HAP-1 (cell line): ENCODE measurements at regions not wholly inside any gene's neighbourhood (a gene's known extent, or its start where the extent isn't known, plus 50 kb on each side); places are given as distances from the start of the nearest gene placed in this dataset.

Experiments used
- DNase-seq, 2 experiments: peaks; one replicate each; pipeline ENCODE4 v3.0.0-alpha.2; 2016 to 2020; ENCODE audit warnings: low spot score in 2 of 2
- H3K27me3 ChIP-seq: fragments of 250-450 bp; sonication (Bioruptor Pico); 2 replicates; pipeline ENCODE4 v1.5.1; 2020; ENCODE audit warnings: low read depth, mild to moderate bottlenecking, moderate library complexity
- H3K36me3 ChIP-seq: fragments of 250-450 bp; sonication (Bioruptor Pico); replicated peaks from 2 replicates; pipeline ENCODE4 v1.5.1; 2020; ENCODE audit warnings: mild to moderate bottlenecking
- H3K4me1 ChIP-seq: fragments of 250-450 bp; sonication (Bioruptor Pico); 2 replicates; pipeline ENCODE4 v1.5.1; 2020; ENCODE audit warnings: mild to moderate bottlenecking
- H3K4me3 ChIP-seq: fragments of 250-450 bp; sonication (Bioruptor Pico); 2 replicates; pipeline ENCODE4 v1.5.1; 2020; ENCODE audit warnings: mild to moderate bottlenecking, moderate library complexity
- H3K9me3 ChIP-seq: fragments of 250-450 bp; sonication (Bioruptor Pico); 2 replicates; pipeline ENCODE4 v1.5.1; 2020; ENCODE audit warnings: mild to moderate bottlenecking, moderate library complexity
- in situ Hi-C: fragments of 300-500 bp; cut with MboI; formaldehyde crosslinking; loops from 3 replicates; pipeline ENCODE4 v1.14.3; 2020; ENCODE audit warnings: low sequenced_read_pairs, inconsistent platforms, mixed read lengths

- DNase-seq = no peak
- no peak overlapping the region for H3K4me3 ChIP-seq
- no peaks in the 10 kb centered on the region for H3K4me1 ChIP-seq
- no peaks in the 10 kb centered on the region for H3K27me3 ChIP-seq
- H3K9me3 ChIP-seq = no peaks in the 10 kb centered on the region
- in situ Hi-C loops = no loop called here
- H3K36me3 ChIP-seq = no peaks in the 10 kb centered on the region
Measured at GRCh38 chr15:95327661-95328060, 1002.8 kb upstream of the NR2F2 start.

- Histone ChIP-seq H3K27me3 (no peaks in the 10 kb centered on the region), H3K4me3 (no peak overlapping the region), H3K4me1 (no peaks in the 10 kb centered on the region), H3K9me3 (no peaks in the 10 kb centered on the region), H3K36me3 (no peaks in the 10 kb centered on the region)
- in situ Hi-C loops = no loop called here
- no peak for DNase-seq
Measured at GRCh38 chr15:95328559-95328958, 1001.9 kb upstream of the NR2F2 start.

GRCh38 chr15:95329362-95329761 is 1001.1 kb upstream of the NR2F2 start:
- DNase-seq = no peak
- Histone ChIP-seq H3K27me3 (no peaks in the 10 kb centered on the region), H3K4me1 (no peaks in the 10 kb centered on the region), H3K9me3 (no peaks in the 10 kb centered on the region), H3K36me3 (no peaks in the 10 kb centered on the region), H3K4me3 (no peak overlapping the region)
- in situ Hi-C loops = no loop called here

GRCh38 chr15:95341686-95342085 is 988.8 kb upstream of the NR2F2 start:
- Histone ChIP-seq H3K4me1 (no peaks in the 10 kb centered on the region), H3K9me3 (no peaks in the 10 kb centered on the region), H3K4me3 (no peak overlapping the region), H3K27me3 (no peaks in the 10 kb centered on the region), H3K36me3 (no peaks in the 10 kb centered on the region)
- DNase-seq = no peak
- in situ Hi-C loops = no loop called here

- Histone ChIP-seq H3K4me1 (no peaks in the 10 kb centered on the region), H3K36me3 (no peaks in the 10 kb centered on the region), H3K4me3 (no peak overlapping the region), H3K9me3 (no peaks in the 10 kb centered on the region), H3K27me3 (no peaks in the 10 kb centered on the region)
- in situ Hi-C loops = no loop called here
- no peak for DNase-seq
Measured at GRCh38 chr15:95345867-95346266, 984.6 kb upstream of the NR2F2 start.

GRCh38 chr15:95346721-95347475 is 983.6 kb upstream of the NR2F2 start:
- in situ Hi-C loops = no loop called here
- Histone ChIP-seq H3K9me3 (no peaks in the 10 kb centered on the region), H3K4me3 (no peak overlapping the region), H3K4me1 (no peaks in the 10 kb centered on the region), H3K27me3 (no peaks in the 10 kb centered on the region), H3K36me3 (no peaks in the 10 kb centered on the region)
- DNase-seq = no peak

GRCh38 chr15:95347837-95348236 is 982.7 kb upstream of the NR2F2 start:
- in situ Hi-C loops = no loop called here

GRCh38 chr15:95350908-95351307 is 979.6 kb upstream of the NR2F2 start:
- H3K4me3 ChIP-seq = no peak overlapping the region
- no peaks in the 10 kb centered on the region for H3K36me3 ChIP-seq
- no peaks in the 10 kb centered on the region for H3K27me3 ChIP-seq
- no peaks in the 10 kb centered on the region for H3K4me1 ChIP-seq
- in situ Hi-C loops = no loop called here
- no peaks in the 10 kb centered on the region for H3K9me3 ChIP-seq
- no peak for DNase-seq

More at GRCh38 chr15:95347837-95348236, 982.7 kb upstream of the NR2F2 start:
- Histone ChIP-seq H3K9me3 (no peaks in the 10 kb centered on the region), H3K27me3 (no peaks in the 10 kb centered on the region), H3K4me1 (no peaks in the 10 kb centered on the region), H3K4me3 (no peak overlapping the region), H3K36me3 (no peaks in the 10 kb centered on the region)
- no peak for DNase-seq

- Histone ChIP-seq H3K4me1 (no peaks in the 10 kb centered on the region), H3K27me3 (no peaks in the 10 kb centered on the region), H3K36me3 (no peaks in the 10 kb centered on the region), H3K9me3 (no peaks in the 10 kb centered on the region), H3K4me3 (no peak overlapping the region)
- in situ Hi-C loops = no loop called here
- no peak for DNase-seq
Measured at GRCh38 chr15:95352631-95353187, 977.8 kb upstream of the NR2F2 start.

GRCh38 chr15:95353512-95353911 is 977.0 kb upstream of the NR2F2 start:
- Histone ChIP-seq H3K9me3 (no peaks in the 10 kb centered on the region), H3K36me3 (no peaks in the 10 kb centered on the region), H3K4me1 (no peaks in the 10 kb centered on the region), H3K27me3 (no peaks in the 10 kb centered on the region), H3K4me3 (no peak overlapping the region)
- no peak for DNase-seq
- in situ Hi-C loops = no loop called here

GRCh38 chr15:95359966-95360365 is 970.5 kb upstream of the NR2F2 start:
- no peaks in the 10 kb centered on the region for H3K27me3 ChIP-seq
- DNase-seq = no peak
- H3K4me3 ChIP-seq = no peak overlapping the region
- in situ Hi-C loops = no loop called here
- no peaks in the 10 kb centered on the region for H3K36me3 ChIP-seq
- no peaks in the 10 kb centered on the region for H3K4me1 ChIP-seq
- H3K9me3 ChIP-seq = no peaks in the 10 kb centered on the region

- Histone ChIP-seq H3K27me3 (no peaks in the 10 kb centered on the region), H3K4me1 (no peaks in the 10 kb centered on the region), H3K4me3 (no peak overlapping the region), H3K36me3 (no peaks in the 10 kb centered on the region), H3K9me3 (no peaks in the 10 kb centered on the region)
- no peak for DNase-seq
- in situ Hi-C loops = no loop called here
Measured at GRCh38 chr15:95362306-95362705, 968.2 kb upstream of the NR2F2 start.

GRCh38 chr15:95363646-95364045 is 966.9 kb upstream of the NR2F2 start:
- no peaks in the 10 kb centered on the region for H3K9me3 ChIP-seq
- no peaks in the 10 kb centered on the region for H3K36me3 ChIP-seq
- no peak overlapping the region for H3K4me3 ChIP-seq
- no peaks in the 10 kb centered on the region for H3K4me1 ChIP-seq
- in situ Hi-C loops = no loop called here
- no peaks in the 10 kb centered on the region for H3K27me3 ChIP-seq
- no peak for DNase-seq

GRCh38 chr15:95365511-95366107 is 964.9 kb upstream of the NR2F2 start:
- no peaks in the 10 kb centered on the region for H3K4me1 ChIP-seq

More at GRCh38 chr15:95365511-95366107, 964.9 kb upstream of the NR2F2 start:
- H3K9me3 ChIP-seq = no peaks in the 10 kb centered on the region
- DNase-seq = no peak
- H3K27me3 ChIP-seq = no peaks in the 10 kb centered on the region
- in situ Hi-C loops = no loop called here
- no peak overlapping the region for H3K4me3 ChIP-seq
- no peaks in the 10 kb centered on the region for H3K36me3 ChIP-seq
